Islet precursor cell (in vitro differentiated cells): ENCODE measurements at regions not wholly inside any gene's neighbourhood (a gene's known extent, or its start where the extent isn't known, plus 50 kb on each side); places are given as distances from the start of the nearest gene placed in this dataset.

ENCODE experiments used
- DNase-seq: peaks from one replicate; pipeline ENCODE4 v3.0.0-alpha.2; 2018

DNA sequence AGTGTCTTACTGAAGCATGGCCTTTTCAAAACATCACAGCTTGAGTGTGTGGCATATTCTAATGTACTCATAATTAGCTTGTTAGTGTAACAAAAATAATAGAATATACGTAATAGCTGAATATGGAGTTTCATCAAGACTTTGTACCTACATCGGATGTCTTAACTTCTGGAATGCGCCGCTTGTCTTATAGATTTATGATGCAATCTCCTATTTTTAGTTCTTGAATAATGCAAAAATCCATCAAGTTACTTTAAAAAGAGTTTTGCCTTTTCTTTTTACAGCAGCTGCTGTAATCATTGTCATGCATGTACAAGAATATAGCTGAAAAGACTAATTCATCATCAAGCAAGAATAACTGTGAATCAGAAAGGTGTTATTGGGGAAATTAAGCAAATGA lies 140.7 kb upstream of the SCN7A start:
- DNase-seq = no peak

DNA sequence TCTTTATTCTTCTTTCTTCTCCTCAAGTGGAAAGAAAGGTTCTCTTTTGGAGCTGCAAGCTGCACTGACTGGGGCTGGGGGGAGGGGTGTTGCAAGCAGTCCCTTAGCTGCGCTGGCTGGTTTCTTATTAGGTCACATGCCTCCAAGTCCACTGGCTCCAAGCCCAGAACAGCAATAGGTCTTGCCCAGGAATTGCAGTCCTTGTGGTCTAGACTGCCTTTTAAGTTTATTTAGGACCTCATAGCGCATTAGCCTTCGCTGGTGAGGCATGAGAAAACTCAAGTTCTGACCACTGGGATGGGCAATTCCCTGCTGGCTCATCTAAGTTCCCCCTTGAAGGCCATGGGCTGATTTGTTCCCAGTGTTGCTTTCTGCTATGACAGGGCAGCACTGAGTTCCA lies 138.6 kb upstream of the SCN7A start:
- DNase-seq = peak; percentile 53

DNA sequence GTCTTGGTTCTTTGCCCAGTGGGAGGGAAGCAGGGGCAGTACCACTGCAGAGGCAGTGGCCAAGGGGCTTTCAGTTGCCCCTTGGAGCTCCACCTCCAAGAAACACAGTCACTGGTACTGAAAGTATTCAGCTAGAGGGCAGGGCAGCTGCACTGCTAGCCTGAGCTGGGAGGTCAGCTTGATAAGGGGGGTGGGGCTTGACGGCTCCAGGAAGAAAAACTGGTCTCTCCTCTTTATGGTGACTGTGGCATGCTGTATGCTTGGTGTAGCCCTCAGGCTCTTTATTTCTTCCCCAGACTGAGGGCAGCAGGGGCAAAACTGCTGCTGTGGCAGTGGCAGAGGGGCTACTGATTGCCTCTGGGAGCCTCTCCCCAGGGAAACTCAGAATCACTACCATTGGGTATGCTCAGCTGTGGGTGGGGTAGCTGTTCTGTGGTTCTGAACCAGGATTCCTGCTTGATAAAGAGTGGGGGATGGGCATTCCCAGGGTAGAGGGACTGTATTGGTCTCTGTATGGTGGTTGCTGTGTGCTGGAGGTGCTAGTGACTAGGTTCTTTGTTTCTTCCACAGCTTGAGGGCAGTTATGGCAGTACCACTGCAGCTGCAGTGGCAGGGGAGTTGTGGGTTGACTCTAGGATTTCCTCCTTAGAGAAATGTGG lies 134.6 kb upstream of the SCN7A start:
- DNase-seq = peak; percentile 81

- DNase-seq = no peak
Observed at GRCh38 chr2:166627893-166628292, 133.8 kb upstream of the SCN7A start.

DNA sequence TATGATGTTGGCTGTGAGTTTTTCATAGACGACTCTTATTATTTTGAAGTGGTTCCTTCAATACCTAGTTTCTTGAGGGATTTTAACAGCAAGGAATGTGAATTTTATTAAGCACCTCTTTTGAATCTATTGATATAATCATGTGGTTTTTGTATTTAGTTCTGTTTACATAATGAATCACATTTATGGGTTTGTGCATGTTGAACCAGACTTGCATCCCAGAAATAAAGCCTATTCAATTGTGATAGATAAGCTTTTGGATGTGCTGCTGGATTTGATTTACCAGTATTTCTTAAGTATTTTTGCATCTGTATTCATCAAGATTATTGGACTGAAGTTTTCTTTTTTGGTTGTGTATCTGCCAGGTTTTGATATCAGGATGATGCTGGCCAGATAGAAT lies 131.6 kb upstream of the SCN7A start:
- DNase-seq = no peak

GRCh38 chr2:166614503-166614902 lies 120.5 kb upstream of the SCN7A start:
- DNase-seq = no peak

DNA sequence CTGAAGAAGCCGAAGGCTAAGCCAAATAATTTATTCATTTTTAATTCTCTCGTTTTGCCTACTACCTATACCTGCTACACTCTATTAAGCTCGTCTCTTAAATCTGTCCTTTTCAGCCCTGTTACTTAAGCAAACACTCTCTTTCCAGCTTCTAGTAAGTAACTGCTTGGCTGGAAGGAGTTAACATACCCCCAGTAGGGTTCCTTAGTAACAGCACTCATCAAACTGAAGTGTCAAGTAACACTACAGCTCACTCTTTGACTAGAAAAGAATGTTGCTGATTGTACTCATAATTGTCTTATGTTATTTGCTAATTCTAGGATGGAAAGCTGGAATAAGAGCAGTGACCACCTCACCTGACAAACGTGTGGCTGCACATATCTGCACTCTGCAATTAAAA lies 120.0 kb upstream of the SCN7A start:
- DNase-seq = no peak

GRCh38 chr2:166613226-166613625 lies 119.2 kb upstream of the SCN7A start:
- no peak for DNase-seq

- DNase-seq = no peak
Observed at GRCh38 chr2:166612214-166612613, 118.2 kb upstream of the SCN7A start.

DNA sequence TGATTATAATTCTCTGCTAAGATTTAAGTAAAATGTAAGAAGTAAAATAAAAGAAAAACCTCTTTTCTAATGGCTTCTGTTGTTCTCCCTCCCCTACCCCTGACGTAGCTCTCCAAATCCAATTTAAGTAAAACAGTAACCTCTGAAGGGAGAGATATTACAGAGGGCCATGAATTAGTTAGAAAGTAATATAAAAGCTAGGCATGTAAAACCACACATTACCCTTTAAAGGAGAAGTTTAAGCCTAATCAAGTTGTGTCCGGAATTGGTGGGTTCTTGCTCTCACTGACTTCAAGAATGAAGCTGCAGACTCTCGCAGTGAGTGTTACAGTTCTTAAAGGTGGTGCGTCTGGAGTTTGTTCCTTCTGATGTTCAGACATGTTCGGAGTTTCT lies 116.9 kb upstream of the SCN7A start:
- DNase-seq = no peak

DNA sequence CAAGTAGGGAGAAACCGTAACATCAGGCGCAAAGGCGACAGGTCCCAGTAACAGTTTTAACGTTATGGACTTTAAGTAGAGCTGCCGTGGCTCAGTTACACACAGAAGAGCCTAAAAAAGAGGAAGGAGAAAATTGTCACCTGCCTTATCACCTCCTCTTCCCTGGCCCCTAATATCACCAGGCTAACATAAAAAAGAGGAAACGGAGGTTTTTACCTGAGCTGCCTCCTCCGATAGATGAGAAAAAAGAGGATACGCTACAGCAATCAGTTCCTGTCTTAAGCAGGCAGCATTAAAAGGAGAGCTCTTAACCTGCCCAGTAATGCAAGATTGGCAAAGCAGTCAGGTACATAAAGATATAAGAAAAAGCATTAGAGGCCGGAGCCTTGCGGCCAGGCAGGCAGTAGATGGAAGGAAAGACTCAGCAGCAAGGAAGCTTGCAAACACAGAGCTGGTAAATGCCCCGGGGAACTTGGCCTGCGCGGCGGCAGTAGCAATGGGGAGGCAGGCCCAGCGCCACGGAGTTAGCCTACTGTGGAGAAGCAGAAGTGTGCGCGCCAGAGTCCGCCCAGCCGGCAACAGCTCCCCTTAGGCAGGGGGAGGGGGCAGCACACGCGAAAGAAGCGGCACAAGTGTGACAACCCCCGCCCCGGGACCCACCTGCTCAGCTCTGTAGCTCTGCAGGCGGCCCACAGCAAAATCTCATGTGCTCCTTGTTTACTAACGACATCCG lies 116.3 kb upstream of the SCN7A start:
- DNase-seq = peak; percentile 84

DNA sequence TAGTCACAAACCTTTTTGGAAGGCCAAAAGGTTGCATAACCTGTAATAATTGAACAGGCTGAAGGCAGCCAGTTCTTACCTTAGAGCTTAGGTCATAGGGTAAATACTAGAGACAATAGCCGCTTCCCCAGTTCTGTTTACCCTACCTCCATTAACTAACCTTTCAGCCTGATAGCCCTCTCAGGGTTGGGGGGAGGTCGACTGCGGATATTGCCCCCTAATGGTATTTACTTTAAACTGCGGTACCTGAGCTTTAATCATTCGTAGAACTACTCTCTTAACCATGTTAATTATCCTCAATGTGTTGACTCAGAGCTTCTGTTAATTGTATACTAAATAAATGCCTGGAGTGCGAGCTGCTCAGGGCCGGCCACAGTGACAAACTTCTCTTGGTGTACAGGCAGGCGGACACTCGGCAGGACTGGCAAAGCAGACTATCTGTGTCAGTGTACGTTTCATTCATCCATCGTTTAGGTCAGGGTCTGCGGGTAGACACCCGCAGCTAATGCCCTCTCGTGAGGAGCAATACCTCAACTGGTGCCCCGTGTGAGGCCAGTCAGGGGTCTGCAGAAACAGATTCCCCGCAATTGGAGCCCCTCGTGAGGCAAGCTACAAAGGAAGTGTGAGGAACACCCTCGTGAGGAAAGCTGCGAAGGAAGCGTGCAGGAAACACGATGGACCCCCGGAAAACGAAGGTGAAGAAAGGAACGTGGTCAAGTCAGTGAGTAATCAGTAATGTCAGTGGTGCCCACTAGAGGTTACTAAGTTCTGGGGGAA lies 115.3 kb upstream of the SCN7A start:
- DNase-seq = peak; percentile 60

DNA sequence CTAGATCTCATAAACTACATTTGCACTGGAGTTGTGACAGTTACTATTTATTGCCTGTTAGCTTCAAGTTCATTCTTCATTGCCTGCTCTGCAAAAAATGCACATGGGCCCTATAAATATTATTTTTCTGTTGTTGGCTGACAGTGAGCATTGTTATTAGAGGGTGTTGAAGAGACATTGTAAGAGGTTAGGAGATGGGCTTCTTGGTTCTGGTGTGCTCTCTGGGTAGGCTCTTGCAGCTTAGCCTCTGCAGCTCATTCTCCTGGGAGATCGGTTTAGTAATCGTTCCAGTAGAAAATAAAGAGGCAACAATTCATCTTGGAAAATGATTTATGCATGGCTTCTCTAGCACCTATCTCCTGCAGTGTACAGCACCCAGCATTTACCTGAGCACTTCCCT lies 113.8 kb upstream of the SCN7A start:
- no peak for DNase-seq

DNA sequence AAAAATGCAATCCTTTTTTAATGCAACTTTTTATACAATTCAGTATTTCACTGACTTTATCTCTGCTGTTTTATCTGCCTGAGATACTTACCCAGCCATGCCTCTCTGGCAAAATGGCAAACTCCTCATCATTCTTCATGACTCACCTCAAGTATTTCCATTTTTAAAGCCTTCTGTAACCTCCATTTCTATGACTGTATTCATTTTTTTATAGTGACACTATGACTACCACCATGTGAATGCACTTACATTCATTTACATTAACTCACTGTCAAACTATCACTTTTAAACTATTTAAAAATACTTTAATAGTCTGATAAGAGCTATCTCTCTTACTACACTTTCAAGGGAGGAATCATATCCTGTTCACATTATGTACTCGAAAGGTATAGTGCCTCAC lies 99.4 kb upstream of the SCN7A start:
- DNase-seq = no peak

- no peak for DNase-seq
Observed at GRCh38 chr2:166592750-166593149, 98.7 kb upstream of the SCN7A start.

GRCh38 chr2:166591226-166591625 lies 97.2 kb upstream of the SCN7A start:
- no peak for DNase-seq

DNA sequence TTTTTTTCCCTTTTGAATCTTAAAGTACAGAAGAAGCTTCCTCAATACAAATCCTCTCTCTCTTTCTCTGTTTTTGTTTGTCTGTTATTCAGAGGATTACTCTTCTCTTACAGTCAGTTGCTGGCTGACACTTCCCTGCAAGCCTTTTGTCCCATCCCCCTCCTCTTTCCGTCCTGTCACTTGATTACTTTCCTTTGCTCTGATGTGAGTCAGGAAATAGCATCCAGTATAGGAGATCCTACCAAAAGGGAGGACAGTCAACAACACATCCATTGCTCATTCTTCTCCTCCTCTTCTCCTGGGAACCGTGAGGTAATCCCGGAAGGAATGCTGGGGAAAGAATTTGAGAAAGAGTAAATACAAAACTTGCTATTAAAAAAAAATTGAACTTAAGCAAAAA lies 79.3 kb upstream of the SCN7A start:
- peak; percentile 72 for DNase-seq

GRCh38 chr2:166572937-166573336 lies 78.9 kb upstream of the SCN7A start:
- DNase-seq = no peak

DNA sequence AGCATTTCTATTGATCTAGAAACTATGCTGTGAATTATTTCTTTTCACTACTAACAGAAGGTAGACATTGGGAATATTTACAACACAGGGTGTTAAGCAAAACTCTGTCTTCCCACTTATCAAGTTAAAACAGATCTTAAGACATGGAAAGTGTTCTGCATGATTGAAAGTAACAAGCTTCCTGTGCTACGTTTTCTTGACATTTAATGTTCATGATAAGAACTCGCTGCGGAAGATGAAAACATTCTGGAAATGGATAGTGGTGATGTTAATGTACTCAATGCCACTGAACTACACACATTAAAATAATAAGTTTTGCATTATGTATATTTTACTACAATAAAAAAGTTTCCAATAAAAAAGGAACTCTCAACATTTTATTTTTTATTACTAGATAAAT lies 74.4 kb upstream of the SCN7A start:
- DNase-seq = no peak

GRCh38 chr2:166565501-166565900 lies 71.5 kb upstream of the SCN7A start:
- DNase-seq = no peak

DNA sequence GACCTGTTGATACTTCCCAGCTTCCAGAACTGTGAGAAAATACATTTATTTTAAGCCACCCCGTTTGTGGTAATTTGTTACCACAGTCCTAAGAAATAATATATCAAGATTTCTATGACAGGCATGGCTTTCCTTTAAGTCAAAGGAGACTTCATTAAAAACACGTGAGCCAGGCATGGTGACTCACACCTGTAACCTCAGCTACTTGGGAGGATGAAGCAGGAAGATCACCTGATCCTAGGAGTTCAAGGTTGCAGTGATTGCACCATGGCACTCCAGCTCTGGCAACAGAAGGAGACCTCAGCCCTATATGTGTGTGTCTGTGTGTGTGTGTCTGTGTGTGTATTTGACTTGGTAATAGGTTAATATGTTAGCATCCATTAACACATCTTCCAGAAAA lies 69.8 kb upstream of the SCN7A start:
- DNase-seq = no peak

DNA sequence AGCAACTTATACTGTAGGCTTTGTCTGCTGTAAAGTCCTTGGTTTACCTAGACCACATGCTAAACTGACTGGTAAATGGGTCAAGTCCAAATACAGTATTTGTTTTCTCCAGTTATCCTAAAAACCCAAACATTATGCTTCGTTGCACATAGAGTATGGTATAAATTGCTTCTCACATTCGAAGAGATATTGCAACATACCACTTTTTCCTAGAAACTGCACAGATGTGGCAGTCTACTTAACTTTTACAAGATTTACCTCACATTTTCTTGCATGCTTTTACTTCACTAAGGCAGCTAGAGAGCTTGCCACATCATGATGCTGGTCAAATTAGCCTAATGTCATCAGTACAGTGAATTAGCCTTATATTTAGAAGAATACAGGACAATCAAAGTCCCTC lies 66.0 kb upstream of the SCN7A start:
- DNase-seq = no peak

- no peak for DNase-seq
Observed at GRCh38 chr2:166550923-166551322, 56.9 kb upstream of the SCN7A start.

GRCh38 chr2:166545473-166545872 lies 51.4 kb upstream of the SCN7A start:
- DNase-seq = no peak
